NCI-H2029 treated with DMSO at 0.1 percent for 48 hours (cell line): ENCODE measurements at regions not wholly inside any gene's neighbourhood (a gene's known extent, or its start where the extent isn't known, plus 50 kb on each side); places are given as distances from the start of the nearest gene placed in this dataset.
"Not testable (repeated sequence)": the region's sequence is repeated elsewhere in the genome, so short reads cannot be mapped to it uniquely, and the experiment has no call there.

Experiments
- DNase-seq: peaks from one replicate; lab custom pipeline; 2025; lab: John Stamatoyannopoulos, UW

DNA sequence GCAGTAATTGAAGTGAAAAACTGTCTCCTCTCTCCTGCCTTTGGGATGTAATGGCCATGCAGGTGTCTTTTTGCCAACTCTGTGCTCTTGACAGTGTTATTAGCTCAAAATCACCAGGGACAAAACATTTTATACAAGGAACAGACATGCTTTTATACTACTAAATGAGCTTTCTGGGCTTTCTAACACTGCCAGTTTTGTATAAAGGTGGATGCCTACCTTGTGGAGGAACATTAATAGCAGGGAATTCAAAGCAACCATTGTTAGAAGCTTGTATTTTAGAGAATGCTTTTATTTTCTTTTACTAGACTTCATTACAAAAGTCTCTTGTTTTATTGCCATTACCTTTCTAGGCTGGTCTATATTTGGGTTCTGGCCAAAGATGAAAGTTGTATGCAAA is 54.7 kb upstream of the ARSJ start:
- DNase-seq, result no peak

DNA sequence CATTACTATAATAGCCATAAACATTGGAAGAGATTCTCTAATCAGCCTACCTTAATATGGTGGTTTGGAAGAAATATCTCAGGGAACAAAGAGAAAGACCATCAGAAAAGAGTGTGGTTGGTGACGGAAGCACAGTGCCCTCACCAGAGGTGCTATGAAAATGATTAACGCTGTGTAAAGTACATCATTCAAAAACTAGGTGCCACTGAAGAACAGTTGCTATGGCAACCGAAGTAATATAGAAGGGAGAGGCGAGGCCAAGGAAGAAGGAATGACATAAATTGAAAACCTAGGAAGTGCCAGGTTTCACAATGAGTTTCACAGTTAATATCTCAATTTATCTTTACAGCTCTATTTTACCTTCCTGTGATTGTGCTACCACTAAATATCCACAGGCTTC is 57.0 kb upstream of the ARSJ start:
- DNase-seq, result no peak

DNA sequence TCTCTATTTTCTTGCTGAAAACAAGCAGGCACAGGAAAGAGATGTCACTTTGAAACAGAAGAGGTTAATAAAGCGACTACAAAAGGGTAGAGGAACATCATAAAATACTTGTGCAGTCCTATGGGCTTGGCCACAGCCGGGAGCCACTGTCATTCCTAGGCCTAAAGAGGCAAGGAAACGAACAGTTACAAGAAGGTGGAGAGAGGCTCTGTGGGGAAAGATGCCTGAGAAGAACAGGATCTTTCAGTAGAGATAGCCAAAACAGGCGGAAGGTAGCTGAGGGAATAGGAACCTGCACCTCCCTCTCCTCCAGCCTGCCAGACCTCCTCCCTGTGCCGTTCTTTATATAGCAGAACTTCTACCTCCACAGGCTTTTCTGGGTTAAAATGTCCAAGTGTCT is 57.4 kb upstream of the ARSJ start:
- DNase-seq, result no peak

DNA sequence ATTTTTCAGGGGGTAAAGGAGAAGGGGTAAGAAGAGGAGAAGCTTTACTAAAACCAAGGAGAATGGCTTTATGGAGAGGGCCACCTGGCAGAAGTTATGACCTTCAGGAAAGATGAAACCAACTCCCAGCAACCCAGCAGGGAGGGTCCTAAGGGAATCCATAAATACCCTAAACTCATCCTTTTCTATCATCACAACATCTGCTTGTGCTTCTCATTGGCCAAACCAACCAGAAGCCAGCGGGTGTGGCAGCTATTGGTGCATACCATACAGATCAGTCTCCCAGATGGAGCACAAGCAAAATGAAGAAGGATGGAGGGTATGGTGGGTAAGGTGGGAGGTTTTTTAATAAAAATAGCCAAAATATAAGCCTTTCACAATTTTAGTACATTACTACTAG is 58.5 kb upstream of the ARSJ start:
- DNase-seq, result no peak

DNA sequence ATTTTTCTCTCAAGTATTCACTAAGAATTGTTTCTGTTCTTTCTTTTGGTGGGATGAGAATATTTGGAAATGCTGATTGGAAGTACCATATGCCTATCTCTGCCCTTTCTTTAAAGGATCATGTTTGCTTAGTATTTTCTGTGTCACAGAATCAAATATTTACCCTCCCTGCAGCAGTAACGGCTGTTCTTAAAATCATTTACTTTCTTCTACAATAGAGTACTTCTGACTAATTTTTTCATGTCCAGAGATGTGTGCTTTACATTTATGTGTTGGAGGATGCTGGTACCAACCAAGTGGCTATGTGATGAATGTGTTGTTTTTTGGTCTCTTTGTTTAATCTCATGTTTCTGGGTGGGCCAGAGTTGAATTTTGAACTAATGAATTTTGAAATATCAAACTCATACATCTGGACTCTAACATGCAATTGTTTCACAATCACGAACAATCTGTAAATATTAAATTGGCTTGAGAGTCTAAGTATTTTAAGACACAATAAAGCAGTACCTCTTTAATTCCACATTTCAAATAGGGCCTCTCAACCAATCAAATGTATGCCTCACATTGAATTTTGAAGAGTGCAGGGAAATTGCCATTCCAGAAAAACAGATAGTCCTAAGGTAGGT is 59.4 kb upstream of the ARSJ start:
- DNase-seq, result no peak

DNA sequence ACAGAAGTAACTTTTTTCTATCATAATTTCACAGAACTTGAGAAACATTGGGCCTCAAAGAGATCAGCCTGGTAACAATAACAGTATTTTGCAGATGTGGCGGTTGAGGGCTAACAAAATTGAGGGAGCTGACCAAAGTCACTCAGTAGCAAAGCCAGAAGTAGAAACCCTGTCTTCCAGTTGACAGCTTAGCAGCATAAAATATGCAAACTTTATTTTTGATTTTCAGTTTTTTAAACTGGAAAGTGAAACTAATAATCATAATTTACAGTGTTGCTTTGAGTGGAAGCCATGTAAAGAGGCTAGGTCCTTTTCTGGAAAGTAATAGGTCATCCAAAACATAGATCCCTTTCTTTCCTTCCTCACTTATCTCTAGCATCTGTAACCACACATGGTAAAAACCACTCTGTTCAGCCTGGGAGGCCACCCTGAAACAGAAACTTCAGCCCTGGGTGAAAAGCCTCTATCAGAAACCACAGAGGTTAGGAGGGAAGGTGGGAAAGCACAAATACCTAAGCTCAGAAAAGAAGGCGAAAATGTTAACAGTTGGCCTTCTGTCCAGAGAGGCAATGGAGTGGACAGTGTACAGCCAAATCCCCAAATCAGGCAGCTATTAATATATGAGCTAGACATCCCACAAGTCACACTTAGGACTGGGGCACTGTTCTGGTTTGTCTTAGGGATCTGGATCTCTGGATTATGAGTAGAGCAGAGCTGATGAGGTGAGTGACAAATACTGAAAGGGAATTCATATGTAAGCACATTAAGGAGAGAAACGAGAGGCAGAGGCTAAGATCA is 61.1 kb upstream of the ARSJ start:
- no peak for DNase-seq

DNA sequence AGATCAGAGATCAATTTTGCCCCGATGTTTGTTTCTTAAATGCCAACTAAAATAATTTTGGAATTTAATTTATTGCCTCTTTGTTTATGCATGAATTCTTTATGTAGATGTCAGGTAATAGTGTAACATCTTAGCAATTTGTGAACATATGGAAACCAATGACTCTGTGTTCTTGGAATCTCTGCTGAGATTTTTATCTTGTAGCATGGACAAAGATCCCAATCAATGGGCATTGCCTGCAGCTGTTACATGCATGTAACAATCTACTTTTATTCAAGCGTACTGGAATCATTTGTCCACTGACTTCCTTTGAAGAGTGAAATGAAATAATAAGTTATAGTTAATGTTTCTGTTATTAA is 61.6 kb upstream of the ARSJ start:
- DNase-seq, result no peak

DNA sequence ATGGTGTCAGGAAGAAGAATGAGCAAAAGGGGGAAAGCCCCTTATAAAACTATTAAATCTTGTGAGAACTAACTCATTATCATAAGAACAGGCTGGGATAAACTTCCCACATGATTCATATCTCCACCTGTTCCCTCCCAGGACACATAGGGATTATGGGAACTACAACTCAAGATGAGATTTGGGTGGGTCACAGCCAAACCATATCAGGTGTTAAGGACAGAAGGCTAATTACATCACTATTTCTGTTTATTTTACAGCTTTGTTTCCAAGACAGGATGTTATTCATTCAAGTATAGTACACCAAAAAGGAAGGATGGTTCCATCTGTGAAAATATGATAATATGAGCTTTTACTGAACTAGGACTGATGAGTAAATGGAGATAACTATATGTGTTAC is 63.7 kb upstream of the ARSJ start:
- DNase-seq, result no peak

DNA sequence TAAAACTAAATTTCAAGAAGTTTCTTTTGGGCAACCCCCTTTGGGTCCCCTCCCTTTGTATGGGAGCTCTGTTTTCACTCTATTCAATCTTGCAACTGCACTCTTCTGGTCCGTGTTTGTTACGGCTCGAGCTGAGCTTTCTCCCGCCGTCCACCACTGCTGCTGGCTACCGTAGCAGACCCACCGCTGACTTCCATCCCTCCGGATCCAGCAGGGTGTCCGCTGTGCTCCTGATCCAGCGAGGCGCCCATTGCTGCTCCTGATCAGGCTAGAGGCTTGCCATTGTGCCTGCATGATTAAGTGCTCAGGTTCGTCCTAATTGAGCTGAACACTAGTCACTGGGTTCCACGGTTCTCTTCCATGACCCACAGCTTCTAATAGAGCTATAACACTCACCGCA is 64.9 kb upstream of the ARSJ start:
- not testable (repeated sequence) for DNase-seq

DNA sequence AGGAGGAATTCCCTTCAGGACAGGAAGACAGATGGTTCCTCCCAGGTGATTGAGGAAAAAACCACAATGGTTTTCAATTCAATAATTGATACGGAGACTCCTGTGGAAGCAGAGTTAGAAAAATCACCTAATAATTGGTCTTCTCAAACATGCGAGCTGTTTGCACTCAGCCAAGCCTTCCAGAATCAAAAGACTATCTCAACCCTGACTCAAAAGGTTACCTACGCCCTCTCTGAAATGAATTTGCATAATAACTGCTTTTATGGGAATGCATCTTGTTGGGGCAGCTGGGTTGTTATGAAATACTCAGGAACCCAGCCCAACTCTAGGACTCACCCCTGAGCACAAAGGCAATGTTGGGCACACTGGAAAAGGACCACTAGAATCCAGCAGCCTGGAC is 66.9 kb upstream of the ARSJ start:
- DNase-seq, result no peak

DNA sequence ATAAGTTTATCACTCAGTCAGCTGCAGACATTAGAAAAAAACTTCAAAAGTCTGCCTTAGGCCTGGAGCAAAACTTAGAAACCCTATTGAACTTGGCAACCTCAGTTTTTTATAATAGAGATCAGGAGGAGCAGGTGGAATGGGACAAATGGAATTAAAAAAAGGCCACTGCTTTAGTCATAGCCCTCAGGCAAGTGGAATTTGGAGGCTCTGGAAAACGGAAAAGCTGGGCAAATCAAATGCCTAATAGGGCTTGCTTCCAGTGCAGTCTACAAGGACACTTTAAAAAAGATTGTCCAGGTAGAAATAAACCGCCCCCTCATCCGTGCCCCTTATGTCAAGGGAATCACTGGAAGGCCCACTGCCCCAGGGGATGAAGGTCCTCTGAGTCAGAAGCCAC is 68.7 kb upstream of the ARSJ start:
- DNase-seq, result not testable (repeated sequence)

DNA sequence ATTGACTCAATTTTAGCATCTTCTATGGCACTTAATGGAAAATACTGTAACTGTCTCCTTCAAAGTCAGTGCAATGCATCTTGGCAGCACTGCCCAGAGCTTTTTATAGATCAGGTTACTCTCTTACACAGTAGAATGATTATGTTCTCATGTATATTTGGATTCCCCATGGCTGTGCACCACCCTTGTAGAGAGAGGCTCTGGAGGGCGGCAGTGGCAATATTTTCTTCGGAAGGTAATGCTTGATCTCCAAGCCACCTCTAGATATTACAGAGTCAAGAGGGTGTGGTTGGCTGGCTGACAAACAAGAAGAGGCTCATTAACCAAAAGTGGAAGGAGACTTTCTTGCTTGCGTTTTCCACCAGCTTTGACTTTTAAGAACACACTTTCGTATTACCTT is 72.8 kb upstream of the ARSJ start:
- no peak for DNase-seq

DNA sequence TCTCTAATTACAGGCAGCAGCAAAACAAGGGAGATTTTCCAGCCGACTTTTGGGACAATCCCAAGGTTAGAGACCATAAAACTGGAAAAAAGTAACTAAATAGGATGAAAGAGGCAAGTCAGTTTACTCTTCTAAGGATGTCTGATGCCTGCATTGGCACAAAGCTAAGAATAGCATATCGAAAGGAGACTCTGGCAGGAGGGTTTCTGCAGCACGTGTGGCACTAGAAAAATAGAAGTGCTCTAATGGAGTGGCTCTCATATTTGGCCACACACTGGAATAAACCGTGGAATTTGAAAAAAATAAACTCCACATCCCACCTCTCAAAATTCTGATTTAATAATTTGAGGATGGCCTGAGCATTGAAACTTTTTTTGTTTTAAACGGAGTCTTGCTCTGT is 77.2 kb upstream of the ARSJ start:
- no peak for DNase-seq

DNA sequence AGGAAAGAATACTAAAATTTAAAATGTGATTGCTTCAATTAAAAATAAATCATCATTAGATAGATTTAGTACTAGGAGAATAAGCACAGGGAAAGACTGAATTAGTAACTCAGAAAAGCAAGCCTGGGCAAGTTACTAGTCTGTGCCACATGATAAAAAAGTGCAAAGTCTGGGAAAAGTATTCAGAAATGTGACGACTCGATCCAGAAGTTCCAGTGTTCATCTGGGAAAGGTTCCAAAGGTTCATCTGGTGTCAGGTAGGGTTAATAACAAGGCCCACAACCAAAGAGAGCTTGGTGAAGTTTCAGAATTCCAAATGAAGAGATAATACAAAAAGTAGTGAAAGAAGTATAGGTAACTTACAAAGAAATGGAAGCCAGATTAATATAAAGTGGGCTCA is 78.3 kb upstream of the ARSJ start:
- DNase-seq, result no peak

DNA sequence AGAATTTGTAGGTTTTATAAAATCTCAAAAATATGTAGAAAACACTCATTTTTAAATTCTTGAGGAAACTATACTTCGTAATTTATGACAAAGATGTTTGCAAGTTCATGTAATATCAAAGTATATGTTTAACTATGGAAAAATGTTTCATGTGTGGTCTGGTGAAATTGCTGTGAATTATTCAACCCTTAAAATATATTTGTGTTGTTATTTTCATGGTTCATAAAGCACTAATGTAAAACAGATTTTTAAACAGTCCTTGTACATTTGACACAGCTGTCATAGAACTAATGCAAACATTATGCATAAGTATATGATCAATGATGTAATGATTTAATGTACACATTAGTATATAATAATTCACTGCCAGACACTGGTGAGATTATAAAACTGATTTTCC is 83.1 kb upstream of the ARSJ start:
- no peak for DNase-seq

DNA sequence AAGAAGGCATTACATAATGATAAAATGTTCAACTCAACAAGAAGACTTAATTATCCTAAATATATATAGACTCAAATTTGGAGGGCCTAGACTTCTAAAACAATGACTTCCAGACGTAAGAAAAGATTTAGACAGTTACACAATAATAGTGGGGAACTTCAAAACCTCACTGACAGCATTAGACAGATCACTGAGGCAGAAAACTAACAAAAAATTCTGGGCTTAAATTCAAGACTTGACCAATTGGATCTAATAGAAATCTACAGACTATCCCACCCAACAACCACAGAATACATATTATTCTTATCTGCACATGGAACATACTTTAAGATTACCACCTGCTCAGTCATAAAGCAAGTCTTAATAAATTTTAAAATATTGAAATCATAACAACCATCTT is 93.3 kb upstream of the ARSJ start:
- no peak for DNase-seq

DNA sequence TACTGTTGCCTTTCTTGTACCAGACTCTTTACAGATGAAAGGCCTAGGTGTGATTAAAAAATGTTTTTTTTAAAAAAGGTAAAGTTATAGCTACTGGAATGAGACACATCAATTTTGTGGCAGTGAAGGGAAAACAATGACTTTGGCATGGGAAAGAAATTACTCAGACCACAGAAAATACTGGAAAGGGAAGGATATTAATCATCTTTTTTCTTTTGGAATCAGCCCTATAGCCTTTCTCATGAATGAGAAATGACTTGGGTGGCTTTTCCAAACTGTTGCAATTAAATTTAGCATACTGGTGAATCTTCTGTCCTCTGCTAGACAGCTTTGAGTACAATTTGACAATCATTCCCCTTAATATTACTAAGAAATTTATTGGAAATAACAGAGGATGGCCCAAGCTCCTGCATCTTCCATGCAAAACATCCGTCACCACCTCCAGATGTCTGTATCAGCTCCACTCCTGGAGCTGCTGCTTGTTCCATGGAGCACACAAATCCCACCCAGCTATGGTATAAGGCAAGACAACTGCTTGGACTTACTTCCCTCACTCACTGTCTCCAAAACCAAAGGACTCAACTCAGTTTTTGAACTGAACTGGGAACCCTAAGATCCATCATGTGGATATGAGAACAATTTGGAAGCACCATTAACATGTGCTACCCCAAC is 97.6 kb upstream of the ARSJ start:
- DNase-seq, result no peak

DNA sequence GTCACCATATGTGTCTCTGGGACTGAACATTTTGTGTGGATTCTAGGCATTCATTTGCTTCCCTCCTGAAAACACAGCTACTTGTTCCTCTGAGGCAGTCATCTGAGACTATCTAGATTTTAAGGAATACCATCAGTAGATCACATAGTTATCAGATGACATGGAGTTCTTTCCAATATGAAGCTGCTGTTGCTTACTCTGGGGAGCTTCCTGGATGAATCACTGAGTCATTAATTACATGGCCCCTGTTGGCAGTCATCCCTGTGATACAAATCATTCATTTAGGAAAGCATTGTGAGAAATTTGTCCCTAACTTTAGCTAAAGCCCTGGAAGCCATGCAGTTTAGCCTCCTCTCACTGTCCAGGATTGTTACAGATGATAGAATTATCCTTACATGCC is 98.2 kb upstream of the ARSJ start:
- DNase-seq, result no peak

DNA sequence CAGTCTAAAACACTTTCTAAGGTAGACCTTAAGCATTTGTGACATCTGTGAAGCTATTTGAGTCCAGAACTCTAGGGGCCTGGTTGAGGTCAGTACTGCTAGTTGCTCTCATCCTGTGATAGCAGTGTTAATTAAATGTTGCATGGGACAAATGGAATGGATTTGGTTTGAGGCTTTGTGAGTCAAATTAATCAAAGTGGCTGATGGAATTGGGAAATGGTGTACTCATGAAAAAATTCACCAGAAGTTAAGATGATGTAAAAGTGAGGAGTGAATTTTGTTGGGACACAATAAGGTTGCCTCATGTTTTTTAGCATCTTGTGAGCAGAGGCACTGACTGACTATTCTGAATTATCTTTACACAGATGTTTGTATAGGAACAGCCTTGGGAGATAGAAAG is 99.2 kb upstream of the ARSJ start:
- no peak for DNase-seq

DNA sequence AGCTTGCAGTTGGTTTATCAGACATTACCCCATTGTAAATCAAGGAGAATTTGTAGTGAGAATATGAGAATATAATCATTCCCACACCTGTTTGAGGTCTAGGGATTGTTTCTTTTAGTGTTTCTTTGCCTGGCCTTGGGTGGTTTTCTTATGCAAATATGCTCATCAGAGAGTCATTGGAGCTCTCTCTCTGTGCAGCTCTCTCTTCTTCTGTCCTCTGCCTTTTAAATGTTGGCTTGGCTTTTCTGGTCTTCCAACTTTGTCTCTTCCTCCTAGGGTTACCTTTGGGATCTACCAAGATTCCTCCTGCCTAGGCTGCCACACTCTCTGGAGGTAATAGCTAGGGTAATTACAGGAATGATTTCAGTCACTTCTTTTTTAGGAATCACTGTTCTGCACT is 102.3 kb upstream of the ARSJ start:
- DNase-seq, result no peak

DNA sequence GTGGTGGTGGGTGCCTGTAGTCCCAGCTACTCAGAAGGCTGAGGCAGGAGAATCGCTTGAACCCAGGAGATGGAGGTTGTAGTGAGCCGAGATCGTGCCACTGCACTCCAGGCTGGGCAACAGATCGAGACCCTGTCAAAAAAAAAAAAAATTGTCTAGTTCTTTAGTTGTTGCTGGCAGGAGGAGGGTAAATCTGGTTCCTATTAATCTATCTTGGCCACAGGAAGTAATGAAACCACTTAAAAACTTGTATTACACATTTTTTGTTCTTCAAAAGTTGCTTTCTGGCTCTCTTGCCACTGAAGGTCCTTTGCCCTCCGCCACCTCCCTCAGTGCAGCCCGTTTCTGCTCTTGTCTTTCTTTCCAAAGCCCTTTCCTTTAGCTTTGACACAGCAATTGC is 102.9 kb upstream of the ARSJ start:
- DNase-seq, result no peak

DNA sequence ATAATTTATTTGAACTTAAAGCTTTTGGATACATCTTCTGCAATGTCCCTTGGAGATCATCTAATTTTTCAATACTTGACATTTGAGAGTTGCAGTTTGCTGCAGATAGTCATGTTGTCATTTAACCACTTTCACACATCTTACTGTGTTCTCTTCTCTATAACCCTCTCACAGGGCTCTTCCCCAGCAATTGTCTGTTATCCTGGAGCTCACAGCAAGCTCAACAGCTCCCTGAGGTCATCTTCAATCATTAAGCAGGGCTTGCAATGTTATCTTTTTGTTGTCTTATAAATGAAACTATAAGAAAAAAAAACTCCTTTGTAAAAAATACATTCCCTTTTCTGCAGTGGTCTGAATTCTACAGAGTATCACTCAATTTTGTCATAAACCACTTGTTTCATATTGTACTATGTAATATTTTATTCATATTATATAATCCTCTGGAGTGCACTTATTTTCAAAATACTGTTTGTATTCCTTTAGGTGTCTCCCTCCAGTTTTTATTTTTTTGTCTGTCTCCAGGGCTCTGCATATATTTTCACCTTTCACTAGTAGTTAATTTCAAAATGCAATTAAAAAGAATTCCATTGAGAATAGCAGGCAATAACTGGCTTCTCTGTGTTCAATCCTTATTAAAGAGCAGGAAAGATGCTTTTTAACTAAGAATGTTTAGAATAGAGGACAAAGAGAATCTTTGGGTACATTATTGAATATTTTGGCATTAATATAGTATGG is 106.3 kb upstream of the ARSJ start:
- DNase-seq, result no peak
